ENCODE measurements at regions not wholly inside any gene's neighbourhood (a gene's known extent, or its start where the extent isn't known, plus 50 kb on each side); places are given as distances from the start of the nearest gene placed in this dataset.

GRCh38 chr2:155145758-155146229 is 447.3 kb downstream of the KCNJ3 start:
- H3K4me1 ChIP-seq, result no peaks in the 10 kb centered on the region
- TF ChIP-seq FOXS1 (CRISPR knock-in tag; IDR thresholded peaks at IDR 0.05) (no peak), NFE2L2 (conservative IDR thresholded peaks at IDR 0.05; ENCODE audit: low read length) (no peak), ZNF302 (CRISPR knock-in tag; IDR thresholded peaks at IDR 0.05) (no peak), PBX3 (IDR thresholded peaks at IDR 0.05) (no peak), USF2 (IDR thresholded peaks at IDR 0.05) (no peak), ZSCAN20 (CRISPR knock-in tag; IDR thresholded peaks at IDR 0.05) (no peak), CEBPB (IDR thresholded peaks at IDR 0.05) (no peak), POLR2A (IDR thresholded peaks at IDR 0.05; ENCODE audit: low read length) (no peak), CTCF (IDR thresholded peaks at IDR 0.05) (no peak), EHF (CRISPR knock-in tag; IDR thresholded peaks at IDR 0.05) (no peak), TP53 (CRISPR knock-in tag; IDR thresholded peaks at IDR 0.05) (no peak)
- ATAC-seq, result no peak
- H3K4me3 ChIP-seq, result no peak overlapping the region
- no peak overlapping the region for H3K27ac ChIP-seq
- no peak for FAIRE-seq
- WGBS (ENCODE audit: missing lambda C conversion rate), result 12% methylated on average over 3 of the region's 3 CpGs
- ChIA-PET POLR2A (no interaction called here), CTCF (no interaction called here)
- no peak overlapping the region for H3K4me2 ChIP-seq
- H3K9me3 ChIP-seq, result no peaks in the 10 kb centered on the region
- no peak for DNase-seq (ENCODE audit: low read depth in 1 of 2, low spot score in 1 of 2)

GRCh38 chr2:155141418-155141817 is 442.9 kb downstream of the KCNJ3 start:
- TF ChIP-seq EP300 (IDR thresholded peaks at IDR 0.05) (no peak), TFCP2L1 (CRISPR knock-in tag; IDR thresholded peaks at IDR 0.05) (no peak), GATA3 (IDR thresholded peaks at IDR 0.05; ENCODE audit: borderline replicate concordance) (no peak), FOXS1 (CRISPR knock-in tag; IDR thresholded peaks at IDR 0.05) (no peak), PHF8 (IDR thresholded peaks at IDR 0.05; ENCODE audit: borderline replicate concordance, low read depth) (no peak), HDAC2 (IDR thresholded peaks at IDR 0.05) (no peak), JUNB (IDR thresholded peaks at IDR 0.05) (no peak), RARB (CRISPR knock-in tag; IDR thresholded peaks at IDR 0.05) (no peak), FOSL2 (IDR thresholded peaks at IDR 0.05) (no peak), FOSL2 (CRISPR knock-in tag; IDR thresholded peaks at IDR 0.05) (no peak), ELK1 (IDR thresholded peaks at IDR 0.05; ENCODE audit: low read depth, low read length) (no peak), EHMT2 (IDR thresholded peaks at IDR 0.05; ENCODE audit: low read depth) (no peak), MAZ (IDR thresholded peaks at IDR 0.05; ENCODE audit: borderline replicate concordance, low read depth, low read length) (no peak), ESRRA (IDR thresholded peaks at IDR 0.05; ENCODE audit: borderline replicate concordance, low read length) (no peak), MAFK (IDR thresholded peaks at IDR 0.05; ENCODE audit: partially characterized antibody) (no peak), POLR2AphosphoS2 (conservative IDR thresholded peaks at IDR 0.05; ENCODE audit: low read length) (no peak), NR3C1 (IDR thresholded peaks at IDR 0.05) (no peak)
- DNase-seq (ENCODE audit: low read depth in 1 of 2, low spot score in 1 of 2) (no peak), FAIRE-seq (no peak), ATAC-seq (no peak)
- CTCF ChIA-PET, result no interaction called here
- Histone ChIP-seq H3K9me3 (no peaks in the 10 kb centered on the region), H3K27ac (no peak overlapping the region), H3K4me2 (no peak overlapping the region), H3K4me1 (no peaks in the 10 kb centered on the region), H3K4me3 (no peak overlapping the region)
- 26% methylated on average over 3 of the region's 3 CpGs for WGBS (ENCODE audit: missing lambda C conversion rate)
- POLR2A ChIA-PET, result no interaction called here

Data from A549 (cell line).